ENCODE measurements at regions not wholly inside any gene's neighbourhood (a gene's known extent, or its start where the extent isn't known, plus 50 kb on each side); places are given as distances from the start of the nearest gene placed in this dataset.
A peak's percentile ranks its signal among the peaks of the same experiment; 100 is the strongest.

- DNase-seq: no peak
These were observed 1101.7 kb upstream of the GHITM start for GRCh38 chr10:83037653-83038052.

- no peak for DNase-seq
These were observed 1100.7 kb upstream of the GHITM start for GRCh38 chr10:83038631-83039030.

- DNase-seq: no peak
These were observed 1093.6 kb upstream of the GHITM start for GRCh38 chr10:83045731-83046130.

DNA sequence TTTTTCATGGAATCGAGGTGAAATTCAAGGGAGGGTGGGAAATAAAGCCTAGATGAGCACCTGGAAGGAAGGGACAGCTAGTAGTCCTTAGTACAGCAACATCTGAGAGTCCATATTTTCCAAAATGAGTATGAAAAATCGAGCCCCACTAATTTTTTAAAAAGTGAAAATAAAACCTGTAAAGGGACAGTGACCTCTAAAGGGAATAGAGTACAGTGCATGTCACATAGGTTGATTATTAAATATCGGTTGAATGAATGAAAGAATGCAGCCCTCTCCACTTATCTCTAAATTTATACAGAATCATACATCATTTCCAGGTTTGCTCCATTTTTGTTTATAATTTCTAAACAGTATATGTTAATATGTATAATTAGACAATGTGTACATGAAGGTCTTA lies 1088.5 kb upstream of the GHITM start:
- no peak for DNase-seq

DNA sequence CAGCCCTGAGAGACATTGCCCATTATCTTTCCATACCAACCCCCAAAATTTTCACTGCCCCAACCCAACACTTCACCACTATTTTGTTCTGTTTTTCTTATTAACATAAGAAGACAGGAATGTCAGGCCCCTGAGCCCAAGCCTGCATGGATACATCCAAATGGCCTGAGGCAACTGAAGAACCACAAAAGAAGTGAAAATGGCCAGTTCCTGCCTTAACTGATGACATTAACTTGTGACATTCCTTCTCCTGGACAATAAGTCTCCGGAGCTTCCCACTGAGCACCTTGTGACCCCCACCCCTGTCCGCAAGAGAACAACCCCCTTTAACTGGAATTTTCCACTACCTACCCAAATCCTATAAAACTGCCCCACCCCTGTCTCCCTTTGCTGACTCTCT lies 1076.4 kb upstream of the GHITM start:
- DNase-seq: no peak

DNA sequence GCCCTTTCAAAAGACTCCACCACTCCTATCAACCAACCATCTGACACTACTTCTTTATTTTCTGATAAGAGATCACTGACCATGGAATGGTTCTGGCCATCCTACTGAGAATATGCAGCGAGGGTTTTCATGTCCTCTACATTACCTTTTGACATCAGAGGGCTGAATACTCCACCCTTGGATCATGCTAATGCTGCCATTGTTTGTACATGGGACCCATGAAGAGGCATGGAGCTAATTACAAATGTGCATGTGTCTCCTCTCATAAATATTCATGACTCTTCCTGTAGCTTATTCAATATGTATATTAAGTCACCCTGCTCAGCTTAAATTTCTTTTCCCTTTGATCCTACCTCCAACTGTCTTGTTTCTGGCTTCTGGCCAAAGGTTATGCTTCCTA lies 1065.8 kb upstream of the GHITM start:
- no peak for DNase-seq

DNA sequence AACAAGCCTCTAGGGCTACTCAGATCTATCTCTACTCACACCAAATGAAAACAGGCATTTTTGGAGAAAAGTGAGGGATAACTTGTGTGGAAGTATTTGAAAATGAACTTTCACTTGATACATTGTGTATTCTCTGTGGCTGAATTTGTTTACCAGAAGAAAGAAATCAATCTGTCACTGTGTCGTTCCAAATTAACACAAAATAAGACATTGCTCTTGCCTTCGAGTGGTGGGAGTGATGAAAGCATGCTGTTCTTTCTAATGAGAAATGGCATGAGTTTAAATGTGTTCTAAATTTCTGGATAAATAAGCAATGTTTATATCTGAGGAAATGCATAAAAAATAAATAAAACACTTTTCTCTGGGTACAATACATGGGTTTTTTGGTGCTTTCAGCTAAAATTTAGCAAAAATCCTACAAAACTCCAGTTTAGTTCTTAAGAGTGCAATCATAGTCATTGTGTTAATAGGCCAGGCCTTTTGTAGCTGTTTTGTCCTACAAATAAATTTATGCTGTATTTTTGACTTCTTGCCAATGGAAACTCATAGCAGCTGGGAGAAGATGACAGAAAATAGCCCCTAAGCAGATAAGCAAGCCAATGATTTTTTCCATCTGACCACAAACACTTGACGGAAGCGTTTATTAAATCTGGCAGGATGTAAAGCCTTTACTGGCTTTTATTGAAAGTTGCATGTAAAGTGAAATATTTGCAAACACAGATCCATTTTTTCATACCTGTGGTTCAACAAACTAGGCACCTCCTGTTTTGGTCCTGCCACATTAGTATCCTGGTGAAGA lies 1064.1 kb upstream of the GHITM start:
- no peak for DNase-seq

DNA sequence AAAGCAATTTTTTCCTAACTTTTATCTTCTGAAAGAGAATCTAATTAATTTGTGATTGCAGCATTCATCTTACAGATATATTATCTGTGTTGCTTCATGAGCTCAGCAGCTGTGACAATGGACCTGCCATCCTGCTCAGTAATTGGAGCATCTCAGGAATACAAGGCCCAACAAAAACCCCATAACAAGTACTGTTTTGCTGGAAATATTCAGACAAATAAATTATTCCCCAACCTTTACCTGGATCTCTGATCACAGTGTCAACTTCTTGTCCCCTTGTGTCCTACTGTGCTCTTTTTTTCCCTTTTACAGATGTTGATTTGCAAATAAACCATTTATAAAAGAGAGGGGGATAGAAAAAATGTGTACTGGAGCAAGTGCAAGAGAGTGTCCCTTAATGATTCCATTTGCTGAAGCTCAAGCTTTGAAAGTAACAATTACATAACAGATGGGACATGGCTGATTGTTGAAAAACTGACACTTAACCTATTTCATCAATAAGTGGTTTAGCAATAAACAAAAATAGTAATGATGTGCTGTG lies 1063.4 kb upstream of the GHITM start:
- no peak for DNase-seq

- no peak for DNase-seq
These were observed 1062.9 kb upstream of the GHITM start for GRCh38 chr10:83076443-83076842.

GRCh38 chr10:83078160-83078559 lies 1061.1 kb upstream of the GHITM start:
- no peak for DNase-seq

DNA sequence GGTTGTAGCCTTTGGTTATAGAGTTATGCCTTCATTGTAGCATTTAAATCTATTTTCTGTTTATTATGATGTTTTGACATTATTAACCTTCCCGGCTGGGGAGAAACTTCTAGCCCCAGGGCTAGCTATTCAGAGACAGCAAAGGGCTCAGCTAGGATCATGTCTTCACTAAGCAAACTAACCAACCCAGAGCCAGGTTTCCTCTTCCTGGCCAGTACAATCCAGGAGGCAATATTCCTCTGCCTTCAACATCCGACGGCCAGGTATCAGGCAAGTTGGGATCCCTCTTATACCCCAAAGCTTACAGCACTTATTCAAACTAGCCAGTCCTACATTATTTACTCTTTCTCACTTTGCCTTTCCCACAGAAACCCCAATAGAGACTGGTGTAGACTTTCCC lies 1060.7 kb upstream of the GHITM start:
- no peak for DNase-seq

- DNase-seq: peak; percentile 49
These were observed 1055.5 kb upstream of the GHITM start for GRCh38 chr10:83083831-83084230.

- no peak for DNase-seq
These were observed 1050.0 kb upstream of the GHITM start for GRCh38 chr10:83089335-83089734.

GRCh38 chr10:83104616-83105015 lies 1034.7 kb upstream of the GHITM start:
- no peak for DNase-seq

- no peak for DNase-seq
These were observed 1030.6 kb upstream of the GHITM start for GRCh38 chr10:83108565-83109333.

GRCh38 chr10:83119346-83119745 lies 1020.0 kb upstream of the GHITM start:
- DNase-seq: no peak

DNA sequence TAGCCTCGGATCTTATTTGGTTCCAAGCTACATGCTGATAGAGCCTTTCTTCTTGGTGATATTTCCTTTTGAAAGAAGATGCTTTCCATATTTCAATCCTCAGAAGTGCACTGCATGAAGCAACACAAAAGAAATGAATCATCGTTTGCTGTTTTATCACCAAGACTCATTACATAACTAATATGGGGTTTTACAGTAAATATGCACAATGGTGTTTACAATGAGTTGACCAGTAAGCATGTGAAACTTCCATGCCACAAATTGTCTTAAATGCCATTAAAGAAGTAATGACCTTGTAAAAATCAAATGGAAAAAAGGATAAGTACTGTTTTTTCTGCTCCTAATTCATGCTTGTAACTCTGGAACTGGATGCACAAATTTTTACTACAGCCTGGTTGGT lies 1017.0 kb upstream of the GHITM start:
- no peak for DNase-seq

- DNase-seq: no peak
These were observed 1011.2 kb upstream of the GHITM start for GRCh38 chr10:83127942-83128575.

DNA sequence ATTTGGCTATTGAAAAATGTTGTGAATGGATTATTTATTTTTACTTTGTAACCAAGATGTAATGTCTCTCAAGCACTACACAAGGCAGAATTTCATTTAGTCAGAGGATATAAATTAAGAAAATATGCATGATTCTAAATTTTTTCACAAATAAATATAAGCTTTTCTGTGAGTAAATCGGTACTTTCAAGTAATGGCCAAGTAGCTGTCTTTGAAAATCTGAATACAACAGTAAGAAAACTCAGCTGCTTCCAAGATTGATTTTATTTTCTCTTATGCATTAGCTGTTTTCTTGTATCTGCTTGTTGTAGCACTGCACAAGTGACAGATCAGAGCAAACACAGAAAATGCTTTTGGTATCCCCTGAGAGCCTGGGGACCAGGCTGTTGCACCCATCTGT lies 998.5 kb upstream of the GHITM start:
- no peak for DNase-seq

DNA sequence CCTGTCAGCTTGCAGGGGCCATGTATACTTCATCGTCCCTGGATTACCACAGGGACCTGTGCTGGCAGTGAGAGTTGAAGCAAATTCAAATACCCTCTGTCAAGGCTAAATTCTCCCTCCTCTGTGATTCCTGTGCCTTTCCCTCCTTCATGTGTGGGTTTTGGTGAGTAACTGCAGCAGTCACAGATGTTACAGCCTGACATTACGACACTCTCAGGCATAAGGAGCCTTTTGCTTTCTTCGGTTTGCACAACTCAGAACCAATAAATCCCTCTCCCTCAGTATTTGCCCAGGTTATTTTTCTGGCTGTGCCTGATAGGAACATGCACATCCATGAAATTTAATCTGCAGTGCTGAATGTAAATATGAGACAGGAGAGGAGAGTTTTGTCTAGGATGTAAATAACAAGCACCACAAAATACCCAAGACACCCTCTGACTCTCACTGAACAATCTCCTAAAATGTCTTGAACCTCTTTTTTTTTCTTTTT lies 997.2 kb upstream of the GHITM start:
- no peak for DNase-seq

DNA sequence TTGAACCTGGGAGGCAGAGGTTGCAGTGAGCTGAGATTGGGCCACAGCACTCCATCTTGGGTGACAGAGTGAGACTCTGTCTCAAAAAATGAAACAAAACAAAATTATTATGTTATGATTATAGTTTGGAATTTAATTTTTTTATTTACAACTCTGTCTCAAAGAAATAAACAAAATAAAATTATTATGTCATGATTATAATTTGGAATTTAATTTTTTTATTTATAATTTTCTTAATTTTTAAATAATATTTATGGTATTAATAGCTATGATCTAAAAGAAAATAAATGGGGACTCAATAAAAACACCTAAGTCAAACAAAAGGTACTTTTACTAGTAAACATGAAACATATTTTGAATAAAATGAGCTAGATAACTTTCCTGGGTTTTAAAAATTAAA lies 994.8 kb upstream of the GHITM start:
- DNase-seq: no peak

DNA sequence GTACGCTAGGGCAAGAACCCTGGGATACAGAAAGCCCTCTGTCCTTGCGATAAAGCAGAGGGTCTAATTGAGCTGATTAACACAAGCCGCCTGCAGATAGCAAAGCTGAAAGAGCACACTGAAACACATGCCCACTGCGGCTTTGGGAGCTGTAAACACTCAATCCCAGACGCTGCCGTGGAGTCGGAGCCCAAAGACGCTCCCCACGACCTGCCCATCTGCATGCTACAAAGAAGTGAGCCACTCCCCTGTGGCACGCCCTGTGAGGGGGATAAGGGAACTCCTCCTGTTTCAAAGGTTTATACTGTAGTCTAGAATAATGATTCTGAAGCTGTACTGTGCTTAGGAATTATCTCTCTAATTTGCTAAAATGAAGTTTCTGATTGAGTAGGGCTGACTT lies 985.6 kb upstream of the GHITM start:
- no peak for DNase-seq

GRCh38 chr10:83164156-83164555 lies 975.2 kb upstream of the GHITM start:
- DNase-seq: no peak

- DNase-seq: no peak
These were observed 974.0 kb upstream of the GHITM start for GRCh38 chr10:83165265-83165664.
